NCI-H69 (cell line): ENCODE measurements at regions not wholly inside any gene's neighbourhood (a gene's known extent, or its start where the extent isn't known, plus 50 kb on each side); places are given as distances from the start of the nearest gene placed in this dataset.
A peak's percentile ranks its signal among the peaks of the same experiment; 100 is the strongest.

Experiments used
- DNase-seq: peaks from one replicate; lab custom pipeline; 2025; lab: John Stamatoyannopoulos, UW

DNA sequence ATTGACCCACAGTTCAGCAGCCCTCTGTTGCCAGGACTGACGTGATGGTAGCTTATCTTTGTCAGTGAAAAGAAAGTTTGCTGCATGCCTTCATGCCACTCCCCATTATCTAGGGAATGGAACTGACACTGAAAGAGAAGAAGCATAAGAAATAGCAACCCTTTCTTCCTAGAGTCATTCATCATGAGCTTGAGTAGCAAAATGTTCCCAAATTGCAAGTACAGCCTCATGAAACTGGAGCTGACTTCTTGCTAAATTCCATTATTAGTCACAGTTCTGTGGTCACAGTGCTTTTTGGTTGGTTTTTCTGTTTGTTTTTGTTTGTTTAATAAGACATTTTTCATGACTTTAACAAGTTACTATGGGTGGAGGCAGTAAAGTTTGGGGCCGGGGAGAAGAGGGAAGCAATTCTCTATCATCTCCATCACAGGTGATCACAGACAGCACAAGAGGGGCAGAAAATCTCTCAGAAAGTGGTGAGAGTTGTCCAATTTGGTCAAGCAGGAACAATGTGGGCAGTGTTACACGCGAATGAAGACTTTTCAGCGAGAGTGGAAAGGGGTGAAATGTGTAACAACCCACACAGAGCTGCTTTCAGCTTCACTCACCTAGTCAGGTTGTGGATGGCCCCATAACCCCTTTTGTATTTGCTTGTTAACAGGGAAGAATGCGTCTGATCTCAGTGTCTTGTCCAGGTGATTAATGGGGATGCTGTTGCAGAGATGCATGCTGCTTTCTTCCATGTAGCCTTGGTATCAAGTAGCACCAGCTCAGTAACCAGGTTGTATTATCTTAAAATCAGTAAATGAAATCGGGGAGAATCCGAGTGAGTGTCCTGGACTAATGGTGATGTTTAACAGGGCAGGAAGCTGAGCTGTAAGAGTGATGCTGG, 440.4 kb downstream of the DMRT2 start:
- DNase-seq = no peak

DNA sequence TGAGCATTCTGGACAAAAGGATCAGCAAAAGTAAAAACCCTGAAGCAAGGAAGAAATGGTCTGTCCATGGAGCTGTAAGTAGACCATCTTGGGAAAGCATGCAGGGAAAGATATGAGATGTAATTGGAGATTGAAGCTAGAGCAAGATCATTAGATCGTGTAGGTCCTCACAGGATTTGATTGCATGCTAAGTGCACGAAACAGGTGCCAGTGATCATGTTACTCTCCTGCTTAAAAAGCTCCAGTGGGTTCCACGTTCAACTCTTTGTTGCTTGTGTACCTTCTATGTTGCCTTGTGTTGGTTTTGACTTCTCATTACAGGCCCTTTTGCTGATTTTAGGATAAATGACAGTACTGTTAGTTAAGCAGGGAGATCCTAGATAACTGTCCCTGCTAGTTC, 442.0 kb downstream of the DMRT2 start:
- no peak for DNase-seq

DNA sequence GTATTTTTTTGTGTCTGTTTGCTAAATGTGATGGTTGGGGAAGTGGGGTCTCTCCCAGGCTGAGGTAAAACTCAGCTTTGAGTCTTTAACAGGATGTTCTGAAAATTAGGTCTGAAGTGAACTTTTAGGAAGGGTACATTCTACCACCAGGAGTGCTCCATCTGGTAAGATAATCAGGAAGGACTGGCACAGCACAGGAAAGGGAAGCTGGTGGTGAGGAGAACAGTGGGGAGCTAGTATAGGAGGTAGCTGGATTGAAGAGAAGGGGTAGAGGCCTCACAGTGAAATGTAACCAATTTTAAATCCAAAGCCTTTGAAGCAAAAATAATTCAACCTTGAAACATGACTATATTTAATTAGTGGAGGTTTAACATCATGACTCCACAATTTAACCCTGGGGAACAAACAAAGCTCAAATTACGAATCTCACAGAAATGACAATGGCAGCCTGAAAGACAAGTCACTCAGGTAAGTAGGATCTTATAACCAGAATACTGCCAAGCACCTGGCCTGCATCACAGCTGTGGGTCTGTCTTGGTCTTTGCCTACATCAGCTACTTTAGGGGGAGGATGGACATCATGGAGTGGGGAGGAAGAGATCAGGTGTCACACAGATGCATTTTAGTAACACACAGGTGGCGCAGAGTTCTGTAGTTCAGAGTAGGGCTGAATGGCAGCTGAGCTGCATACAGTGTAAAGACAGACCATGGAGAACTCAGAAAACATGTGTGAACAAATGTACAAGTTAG, 445.3 kb downstream of the DMRT2 start:
- peak; percentile 51 for DNase-seq

DNA sequence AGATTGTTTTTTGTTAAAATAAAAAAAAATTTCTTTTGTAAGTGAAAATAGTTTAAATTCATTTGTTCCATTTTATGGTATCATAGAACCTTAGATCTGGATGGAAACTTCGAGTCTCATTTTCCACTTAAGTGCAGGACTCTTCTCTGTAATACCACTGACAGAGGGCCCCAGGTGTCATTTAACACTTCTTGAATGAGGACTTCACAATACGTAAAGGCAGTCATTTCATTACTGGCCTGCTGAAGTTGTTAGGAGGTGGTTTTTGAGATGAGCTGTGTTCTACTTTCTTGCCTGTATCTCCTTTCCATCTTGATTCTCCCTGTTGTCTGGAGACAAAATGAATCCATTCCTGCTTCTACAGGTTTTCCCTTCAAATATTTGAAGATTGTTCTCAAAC, 455.3 kb downstream of the DMRT2 start:
- no peak for DNase-seq

DNA sequence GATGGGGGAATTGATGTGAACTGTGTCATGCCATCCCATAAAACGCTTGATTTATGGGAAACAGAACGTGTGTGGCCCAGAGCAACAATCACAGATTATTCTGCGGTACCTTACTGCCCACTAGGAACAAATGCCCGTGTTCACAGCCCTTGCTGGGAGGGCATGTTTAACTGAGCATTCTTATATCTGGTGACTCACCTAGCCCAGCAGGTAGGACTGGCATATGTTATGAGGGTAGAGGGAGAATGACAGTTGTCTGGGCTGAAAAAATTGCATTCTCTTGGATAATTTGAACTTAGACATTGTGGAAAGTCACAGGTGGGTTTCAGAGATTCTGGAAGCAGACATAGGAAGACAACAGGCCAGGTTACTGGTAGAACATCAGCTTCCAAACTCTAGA, 460.6 kb downstream of the DMRT2 start:
- DNase-seq = no peak

DNA sequence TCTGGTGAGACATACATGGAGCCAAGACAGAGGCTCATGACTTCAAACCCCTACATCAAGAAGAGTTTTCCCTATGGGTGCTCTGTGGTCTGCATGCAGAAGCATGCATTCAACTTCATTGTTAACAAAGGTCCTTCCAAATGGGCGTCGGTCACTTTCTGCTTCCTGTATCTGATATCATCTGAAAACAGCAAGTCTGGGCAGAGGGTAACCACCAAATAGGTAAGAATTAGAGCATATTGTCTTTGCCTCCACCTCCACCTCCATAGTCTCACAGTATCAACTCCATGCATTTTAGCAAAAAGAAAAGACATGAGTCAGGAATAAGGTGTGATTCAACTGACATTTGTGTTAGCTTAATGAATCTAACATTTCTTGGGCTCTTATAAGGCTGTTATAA, 462.9 kb downstream of the DMRT2 start:
- DNase-seq = no peak

DNA sequence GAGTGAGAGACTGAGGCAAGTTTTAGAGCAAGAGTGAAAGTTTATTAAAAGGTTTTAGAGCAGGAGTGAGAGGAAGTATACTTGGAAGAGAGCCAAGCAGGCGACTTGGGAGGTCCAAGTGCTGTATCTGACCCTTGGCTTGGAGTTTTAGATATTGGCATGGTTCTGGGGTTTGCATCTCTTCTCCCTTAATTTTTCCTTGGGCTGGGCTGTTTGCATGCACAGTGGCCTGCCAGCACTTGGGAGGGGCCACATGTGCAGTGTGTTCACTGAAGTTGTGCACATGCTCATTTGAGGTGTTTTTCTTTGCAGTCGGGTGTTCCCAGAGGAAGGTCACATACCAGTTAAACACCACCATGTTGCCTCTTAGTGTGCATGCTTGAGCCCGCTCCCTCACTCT, 464.1 kb downstream of the DMRT2 start:
- DNase-seq = no peak

DNA sequence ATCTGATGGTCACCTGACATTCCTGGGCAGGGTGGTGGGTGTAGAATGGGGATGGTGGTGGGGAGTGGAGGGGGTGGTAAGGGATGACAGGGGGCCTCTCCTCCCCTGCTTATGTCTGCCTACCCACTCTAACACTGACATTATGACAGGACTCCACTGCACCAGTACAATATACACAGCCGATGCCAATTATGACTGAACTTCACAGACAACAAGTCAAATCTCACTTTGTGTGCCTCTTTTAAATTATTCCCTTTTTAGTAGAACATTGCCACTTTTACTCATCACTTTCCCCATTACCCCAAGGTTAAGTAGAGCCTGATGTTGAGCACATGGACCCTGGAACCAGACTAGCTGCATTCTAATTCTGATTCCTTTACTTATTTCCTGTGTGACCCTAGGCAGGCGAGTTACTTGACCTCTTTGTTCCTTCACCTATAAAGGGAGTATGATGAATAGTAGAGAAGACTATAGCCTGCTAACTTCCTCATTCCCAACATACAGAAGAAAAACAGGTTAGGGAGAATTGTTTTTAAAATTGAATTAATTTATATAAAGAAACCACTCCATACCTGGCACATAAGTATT, 464.7 kb downstream of the DMRT2 start:
- DNase-seq = no peak

DNA sequence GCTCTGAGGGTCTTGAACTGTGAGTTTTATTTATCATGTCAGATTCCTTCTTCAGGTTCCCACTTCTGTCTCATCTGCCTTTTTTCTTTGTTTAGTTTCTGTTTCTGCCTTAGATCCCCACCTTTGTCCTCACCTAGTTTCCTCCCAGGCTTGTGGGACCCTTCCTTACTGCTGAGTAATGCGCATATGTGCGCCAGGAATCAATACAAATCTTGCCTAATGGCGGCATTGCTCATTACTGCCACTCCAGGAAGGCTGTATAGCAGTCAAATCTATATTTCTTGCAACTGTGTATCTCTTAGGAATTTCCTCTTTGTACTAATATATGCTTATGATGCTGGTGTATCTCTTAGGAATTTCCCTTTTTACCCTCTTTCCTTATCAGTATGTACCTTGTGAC, 465.4 kb downstream of the DMRT2 start:
- no peak for DNase-seq

DNA sequence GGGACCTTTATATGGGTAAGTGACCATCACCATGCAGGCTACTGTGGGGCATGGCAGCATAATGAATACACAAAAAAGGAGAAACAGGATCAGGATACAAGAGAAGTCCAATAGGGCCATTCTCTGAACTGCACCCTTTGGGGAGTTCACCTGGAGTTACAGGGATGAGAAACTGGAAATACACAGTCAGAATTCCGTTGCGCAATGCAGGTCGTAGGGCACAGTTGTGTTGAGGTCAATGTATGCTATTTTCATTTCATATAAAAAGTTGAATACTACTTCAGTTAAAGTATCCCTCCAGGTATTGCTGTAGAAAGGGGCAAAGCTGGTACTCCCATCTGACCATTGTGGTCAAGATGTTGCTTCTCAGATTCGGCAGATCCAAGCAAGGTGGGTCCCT, 471.4 kb downstream of the DMRT2 start:
- no peak for DNase-seq

DNA sequence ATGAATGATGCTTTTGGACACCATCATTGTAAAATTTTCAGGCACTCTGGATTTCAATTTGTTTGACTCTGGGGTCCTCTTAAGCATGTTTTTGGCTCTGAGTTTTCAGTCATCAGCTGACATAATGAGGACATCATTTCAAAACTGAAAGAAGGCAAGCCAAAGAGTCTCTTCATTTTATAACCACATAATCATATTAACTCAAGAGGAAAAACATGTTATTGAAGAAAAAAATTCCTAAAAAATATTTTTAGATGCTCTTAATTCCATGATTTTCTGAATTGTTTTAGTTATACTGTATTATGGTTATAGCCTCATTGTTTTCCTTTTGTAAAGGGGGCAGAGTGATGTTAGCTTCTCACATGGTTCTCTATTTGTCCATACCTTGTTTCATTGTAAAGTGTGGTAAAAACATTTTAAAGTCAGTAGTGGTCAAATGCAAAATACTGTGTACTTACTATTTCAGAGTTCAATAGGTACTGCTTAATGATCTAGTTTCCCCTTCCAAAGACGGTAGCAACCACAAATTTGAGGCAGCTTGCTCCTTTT, 472.1 kb downstream of the DMRT2 start:
- DNase-seq = no peak

DNA sequence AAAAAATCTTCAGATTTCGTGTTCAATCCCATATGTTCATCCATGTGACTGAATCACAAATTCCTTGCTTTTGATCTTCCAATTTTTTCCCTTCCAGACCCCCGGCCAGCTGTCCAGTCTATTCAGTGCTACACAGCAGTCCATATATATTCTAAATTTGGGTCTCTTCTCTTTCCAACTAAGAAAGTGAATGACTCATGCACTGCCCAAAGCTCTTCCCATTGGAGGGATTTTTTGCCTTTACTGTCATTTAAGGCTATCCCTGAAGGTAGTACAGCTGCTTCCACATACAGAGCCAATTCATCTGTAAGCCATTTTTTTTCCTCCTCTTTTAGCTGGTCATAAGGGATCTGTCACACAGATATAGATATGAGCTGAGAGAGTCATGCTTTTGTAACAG, 478.3 kb downstream of the DMRT2 start:
- no peak for DNase-seq

DNA sequence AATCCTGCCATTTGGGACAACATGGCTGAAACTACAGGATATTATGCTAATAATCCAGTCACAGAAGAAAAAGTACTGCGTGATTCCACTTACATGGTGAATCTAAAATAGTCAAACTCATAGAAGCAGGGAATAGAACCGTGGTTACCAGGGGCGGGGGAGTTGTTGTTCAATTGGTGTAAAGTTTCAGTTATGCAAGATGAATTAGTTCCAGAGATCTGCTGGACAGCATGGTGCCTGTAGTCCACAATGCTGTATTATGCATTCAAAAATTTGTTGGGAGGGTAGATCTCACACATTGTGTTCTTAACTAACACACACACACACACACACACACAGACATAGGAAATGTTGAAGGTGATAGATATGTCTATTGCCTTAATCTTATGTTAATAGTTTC, 480.5 kb downstream of the DMRT2 start:
- DNase-seq = no peak

DNA sequence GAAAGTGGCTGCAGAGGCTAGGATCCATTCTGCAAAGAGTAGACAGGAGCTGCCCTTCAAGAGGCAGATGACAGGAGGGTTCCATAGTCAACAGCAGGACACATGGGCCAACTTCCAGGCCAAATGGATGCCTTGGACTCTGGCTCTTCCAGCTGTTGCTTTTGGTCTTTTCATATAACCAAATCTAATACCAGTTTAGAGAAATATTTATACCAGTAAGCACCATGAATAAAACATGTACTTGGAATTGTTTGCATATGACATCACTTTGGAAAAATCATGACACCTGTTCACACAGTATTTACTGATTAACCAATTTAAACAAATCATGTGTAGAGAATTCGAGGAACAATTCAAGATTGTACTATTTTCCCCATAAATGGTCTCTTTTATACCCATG, 481.3 kb downstream of the DMRT2 start:
- DNase-seq = no peak

DNA sequence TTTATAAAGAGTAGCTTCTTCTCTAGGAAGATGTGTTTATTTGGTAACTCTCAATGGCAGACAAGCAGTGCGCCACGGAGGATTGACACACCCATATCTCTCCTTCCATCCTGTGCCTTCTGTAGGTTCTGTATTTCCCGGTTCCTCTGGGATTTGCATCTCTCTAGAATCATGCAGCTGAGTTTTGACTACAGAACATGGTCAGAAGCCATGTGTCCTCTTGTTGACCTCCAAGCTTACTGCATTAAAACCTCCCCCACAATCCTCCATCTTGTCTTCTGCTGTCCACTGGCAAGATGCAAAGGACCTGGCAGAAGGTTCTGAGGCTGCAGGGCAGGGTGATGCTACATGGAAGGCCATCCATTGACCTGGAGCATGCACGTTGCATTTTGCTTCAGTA, 482.0 kb downstream of the DMRT2 start:
- DNase-seq = no peak

DNA sequence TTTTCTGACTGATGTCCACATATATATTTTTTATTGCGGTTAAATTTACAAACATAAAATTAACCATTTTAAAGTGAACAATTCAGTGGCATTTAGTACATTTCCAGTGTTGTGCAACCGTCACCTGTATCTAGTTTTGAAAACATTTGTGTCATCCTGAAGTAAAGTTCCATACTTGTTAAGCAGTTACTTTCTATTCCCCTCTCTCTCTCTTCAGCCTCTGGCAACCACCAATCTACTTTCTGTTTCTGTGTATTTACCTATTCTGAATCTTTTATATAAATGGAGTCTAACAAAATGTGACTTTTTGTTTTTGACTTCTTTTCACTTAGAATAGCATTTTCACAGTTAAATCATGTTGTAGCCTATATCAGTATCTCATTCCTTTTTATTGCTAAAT, 480.1 kb upstream of the SMARCA2 start:
- no peak for DNase-seq

DNA sequence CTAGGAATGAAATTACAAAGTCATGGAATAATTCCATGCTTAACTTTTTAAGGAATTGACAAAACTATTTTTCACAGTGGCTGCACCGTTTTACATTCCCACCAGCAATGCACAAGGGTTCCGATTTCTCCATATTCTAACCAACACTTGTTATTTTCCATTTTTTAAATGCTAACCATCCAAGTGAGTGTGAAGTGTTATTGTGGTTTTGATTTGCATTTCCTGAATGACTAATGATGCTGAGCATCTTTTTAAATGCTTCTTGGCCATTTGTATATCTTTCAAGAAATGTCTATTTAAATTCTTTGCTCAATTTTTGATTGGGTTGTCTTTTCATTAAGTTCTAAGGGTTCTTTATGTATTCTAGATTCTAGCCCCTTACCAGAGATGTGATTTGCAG, 479.5 kb upstream of the SMARCA2 start:
- no peak for DNase-seq

DNA sequence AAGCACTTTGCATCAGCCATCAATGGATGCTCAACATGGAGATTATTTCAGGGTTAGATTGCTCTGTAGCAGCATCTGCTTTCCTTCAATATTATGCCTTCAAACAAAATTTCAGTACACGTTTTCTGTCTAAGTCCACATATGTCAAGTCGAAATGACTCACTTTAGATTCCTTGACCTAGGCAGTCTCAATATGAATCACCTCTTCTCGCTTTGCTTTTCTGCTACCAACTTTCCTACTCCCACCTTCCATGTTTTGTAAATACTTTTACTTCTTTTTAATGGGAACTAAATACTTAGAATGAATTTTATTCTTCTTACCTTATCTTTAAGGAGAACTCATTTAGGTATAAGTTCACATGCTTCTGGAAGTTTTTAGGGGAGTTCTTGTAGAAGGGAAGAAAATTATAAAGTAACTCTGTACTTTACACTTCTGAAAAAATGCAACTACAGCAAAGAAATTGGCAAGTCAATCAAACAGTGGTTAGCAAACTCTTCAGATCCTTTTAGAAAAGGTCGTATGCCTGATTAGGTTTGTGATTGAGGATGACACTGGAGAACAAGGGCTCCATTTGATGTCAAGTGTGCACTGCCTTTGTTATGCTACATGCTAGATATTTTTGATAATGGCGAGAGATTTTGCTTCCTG, 478.5 kb upstream of the SMARCA2 start:
- no peak for DNase-seq

DNA sequence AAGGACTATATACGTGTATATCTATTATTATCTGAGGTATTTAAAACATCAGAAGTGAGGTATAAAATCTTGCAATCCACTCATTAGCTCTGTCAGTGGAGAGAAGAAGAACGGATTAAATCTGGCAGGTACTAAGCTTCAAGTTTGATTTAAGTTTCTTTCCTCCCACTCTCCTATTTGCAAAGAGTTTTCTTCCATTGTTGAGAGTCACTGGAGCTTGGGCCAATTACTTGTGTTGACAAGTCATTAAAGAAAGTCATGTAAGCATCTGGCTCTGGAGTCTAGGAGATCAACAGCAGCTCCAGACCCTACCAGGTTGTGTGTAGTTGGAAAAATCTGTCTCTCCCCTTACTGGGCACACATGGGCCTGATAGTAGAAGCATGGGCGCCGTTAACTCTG, 476.8 kb upstream of the SMARCA2 start:
- DNase-seq = peak; percentile 56

DNA sequence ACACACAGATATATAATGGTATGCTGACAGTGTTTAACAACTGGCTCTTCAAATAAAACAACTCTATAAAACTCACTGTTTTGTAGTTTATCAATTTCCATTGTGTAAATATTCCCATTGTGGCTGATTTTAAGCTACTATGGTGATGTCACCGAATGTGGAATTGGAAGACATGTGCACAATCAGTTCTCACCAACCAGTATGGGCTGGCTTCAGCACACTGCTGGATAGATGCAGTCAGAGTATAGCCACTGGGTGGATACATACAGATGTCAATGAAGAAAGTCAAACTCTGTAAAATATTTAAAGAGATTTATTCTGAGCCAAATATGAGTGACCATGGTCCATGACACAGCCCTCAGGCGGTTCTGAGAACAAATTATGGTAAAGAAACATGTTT, 475.9 kb upstream of the SMARCA2 start:
- DNase-seq = no peak

DNA sequence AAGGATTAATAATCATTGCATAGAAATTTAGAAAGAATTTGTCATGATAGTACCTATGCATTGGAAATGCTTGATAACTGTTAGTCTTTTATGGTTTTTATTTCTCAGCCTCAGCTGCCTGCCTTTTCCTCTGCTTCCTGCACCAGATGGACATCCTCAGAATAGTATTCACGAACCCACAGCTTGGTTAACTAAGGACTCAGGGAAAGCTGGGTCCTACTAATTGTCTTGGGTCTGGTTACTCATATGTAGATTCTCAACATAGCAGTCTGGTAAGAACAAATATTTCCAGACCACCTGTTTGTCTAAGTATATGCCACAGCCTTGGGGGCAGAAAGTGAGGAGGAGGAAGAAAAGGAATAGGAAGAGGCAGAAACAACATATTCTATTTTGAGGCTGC, 464.5 kb upstream of the SMARCA2 start:
- DNase-seq = no peak
